H9 (cell line): ENCODE measurements at regions not wholly inside any gene's neighbourhood (a gene's known extent, or its start where the extent isn't known, plus 50 kb on each side); places are given as distances from the start of the nearest gene placed in this dataset.

ENCODE experiments used
- DNase-seq: peaks from one replicate; pipeline ENCODE4 v3.0.0-alpha.2; 2017
- H2AFZ ChIP-seq: one replicate; pipeline ENCODE4 v1.6.1; 2013; ENCODE audit warnings: mild to moderate bottlenecking, low read length, control low read depth, moderate library complexity
- H2AK5ac ChIP-seq: 2 replicates; pipeline ENCODE4 v1.6.1; 2013; ENCODE audit warnings: low read length, control low read depth, mixed read lengths; ENCODE audit not compliant: insufficient read length
- H2BK120ac ChIP-seq: one replicate; pipeline ENCODE4 v1.6.1; 2013; ENCODE audit warnings: low read depth, mild to moderate bottlenecking, low read length, control low read depth, inconsistent platforms; ENCODE audit not compliant: poor library complexity, severe bottlenecking
- H2BK12ac ChIP-seq: 2 replicates; pipeline ENCODE4 v1.6.1; 2013; ENCODE audit warnings: low read length, control low read depth, mixed read lengths, low read depth; ENCODE audit not compliant: insufficient read length
- H2BK15ac ChIP-seq: 2 replicates; pipeline ENCODE4 v1.6.1; 2013; ENCODE audit warnings: low read depth, low read length, control low read depth
- H2BK20ac ChIP-seq: one replicate; pipeline ENCODE4 v1.6.1; 2013; ENCODE audit warnings: low read depth, mild to moderate bottlenecking, low read length, control low read depth, inconsistent platforms; ENCODE audit not compliant: poor library complexity, severe bottlenecking
- H2BK5ac ChIP-seq: 2 replicates; pipeline ENCODE4 v1.6.1; 2013; ENCODE audit warnings: low read length, control low read depth, mixed read lengths; ENCODE audit not compliant: insufficient read length
- H3K14ac ChIP-seq: 2 replicates; pipeline ENCODE4 v1.6.1; 2013; ENCODE audit warnings: low read length, control low read depth; ENCODE audit not compliant: insufficient read depth
- H3K18ac ChIP-seq: 2 replicates; pipeline ENCODE4 v1.6.1; 2013; ENCODE audit warnings: low read depth, mild to moderate bottlenecking, mixed read lengths, low read length, control low read depth; ENCODE audit not compliant: insufficient read length
- H3K23ac ChIP-seq: 2 replicates; pipeline ENCODE4 v1.6.1; 2013; ENCODE audit warnings: low read length, control low read depth, mixed read lengths, low read depth; ENCODE audit not compliant: insufficient read length
- H3K23me2 ChIP-seq: 2 replicates; pipeline ENCODE4 v1.6.1; 2013; ENCODE audit warnings: low read depth, mild to moderate bottlenecking, mixed read lengths, low read length, control low read depth; ENCODE audit not compliant: insufficient read length, poor library complexity, severe bottlenecking
- H3K27ac ChIP-seq: 2 replicates; pipeline ENCODE4 v1.5.1; 2013; ENCODE audit warnings: low read length, control low read depth, mixed read lengths, low read depth; ENCODE audit not compliant: insufficient read length
- H3K27me3 ChIP-seq: 2 replicates; pipeline ENCODE4 v1.6.1; 2013; ENCODE audit warnings: low read length, control low read depth, inconsistent platforms; ENCODE audit not compliant: insufficient read depth
- H3K4ac ChIP-seq: 2 replicates; pipeline ENCODE4 v1.6.1; 2013; ENCODE audit warnings: low read depth, mild to moderate bottlenecking, control low read depth, inconsistent platforms, low read length, moderate library complexity
- H3K4me1 ChIP-seq: 2 replicates; pipeline ENCODE4 v1.6.1; 2013; ENCODE audit warnings: low read length, control low read depth, inconsistent platforms; ENCODE audit not compliant: insufficient read depth
- H3K4me2 ChIP-seq: 2 replicates; pipeline ENCODE4 v1.6.1; 2013; ENCODE audit warnings: low read length, control low read depth, mixed read lengths; ENCODE audit not compliant: insufficient read length, insufficient read depth
- H3K56ac ChIP-seq: 2 replicates; pipeline ENCODE4 v1.6.1; 2013; ENCODE audit warnings: low read depth, mild to moderate bottlenecking, mixed read lengths, low read length, control low read depth; ENCODE audit not compliant: insufficient read length
- H3K79me1 ChIP-seq: 2 replicates; pipeline ENCODE4 v1.6.1; 2013; ENCODE audit warnings: low read depth, mild to moderate bottlenecking, moderate library complexity, low read length, control low read depth, inconsistent platforms; ENCODE audit not compliant: insufficient read depth, poor library complexity, severe bottlenecking
- H3K79me2 ChIP-seq: 2 replicates; pipeline ENCODE4 v1.6.1; 2013; ENCODE audit warnings: low read length, control low read depth, inconsistent platforms; ENCODE audit not compliant: insufficient read depth
- H3K9ac ChIP-seq: 2 replicates; pipeline ENCODE4 v1.6.1; 2013; ENCODE audit warnings: low read length, control low read depth, mixed read lengths; ENCODE audit not compliant: insufficient read length; ENCODE audit errors: extremely low read depth
- H3K9me3 ChIP-seq: one replicate; pipeline ENCODE4 v1.6.1; 2013; ENCODE audit warnings: low read depth, low read length, inconsistent platforms; ENCODE audit not compliant: control insufficient read depth
- H3T11ph ChIP-seq: one replicate; pipeline ENCODE4 v1.6.1; 2013; ENCODE audit warnings: mild to moderate bottlenecking, low read length, control low read depth, inconsistent platforms
- H4K20me1 ChIP-seq: one replicate; pipeline ENCODE4 v1.6.1; 2013; ENCODE audit not compliant: control insufficient read depth, insufficient read length, insufficient read depth
- H4K5ac ChIP-seq: 2 replicates; pipeline ENCODE4 v1.6.1; 2013; ENCODE audit warnings: low read depth, mild to moderate bottlenecking, mixed read lengths, low read length, control low read depth; ENCODE audit not compliant: insufficient read length
- H4K8ac ChIP-seq: replicated peaks from 2 replicates; pipeline ENCODE4 v1.6.1; 2013; ENCODE audit warnings: low read length, control low read depth, mixed read lengths, low read depth; ENCODE audit not compliant: insufficient read length
- H4K91ac ChIP-seq: 2 replicates; pipeline ENCODE4 v1.6.1; 2013; ENCODE audit warnings: low read depth, mild to moderate bottlenecking, moderate library complexity, mixed read lengths, low read length, control low read depth; ENCODE audit not compliant: insufficient read length
- H3K27ac Mint-ChIP-seq, 3 experiments: 2 replicates in 2 of 3; 3 replicates in 1 of 3; pipeline ENCODE4 v1.8.0; 2020 to 2021; ENCODE audit warnings: mixed read lengths in 3 of 3, mild to moderate bottlenecking in 1 of 3, moderate library complexity in 1 of 3
- H3K27me3 Mint-ChIP-seq: 2 replicates; pipeline ENCODE4 v1.8.0; 2021; ENCODE audit warnings: low read depth, mild to moderate bottlenecking, moderate library complexity, mixed read lengths
- H3K36me3 Mint-ChIP-seq, 3 experiments: 2 replicates in 2 of 3; 3 replicates in 1 of 3; pipeline ENCODE4 v1.8.0; 2020 to 2021; ENCODE audit warnings: low read depth in 3 of 3, mixed read lengths in 3 of 3; ENCODE audit not compliant: insufficient read depth in 1 of 3
- H3K4me1 Mint-ChIP-seq, 2 experiments: 2 replicates each; pipeline ENCODE4 v1.8.0; 2020; ENCODE audit warnings: mixed read lengths in 2 of 2
- H3K4me3 Mint-ChIP-seq, 2 experiments: 2 replicates in 1 of 2; 3 replicates in 1 of 2; pipeline ENCODE4 v1.8.0; 2020 to 2021; ENCODE audit warnings: mild to moderate bottlenecking in 2 of 2, mixed read lengths in 2 of 2, moderate library complexity in 1 of 2
- H3K9me3 Mint-ChIP-seq, 2 experiments: 2 replicates in 1 of 2; 3 replicates in 1 of 2; pipeline ENCODE4 v1.8.0; 2020; ENCODE audit warnings: mild to moderate bottlenecking in 2 of 2, mixed read lengths in 2 of 2, moderate library complexity in 1 of 2
- CTCF ChIP-seq: fragments of 200-600 bp; sonication (generic); conservative IDR thresholded peaks from 3 replicates; pipeline ENCODE4 v1.8.0; 2021; ENCODE audit warnings: antibody characterized with exemption, mild to moderate bottlenecking
- WGBS: extraction: QIAGEN DNeasy Blood & Tissue Kit; methylation state at CpG from one replicate; pipeline ENCODE4 v1.1.7; 2013; ENCODE audit warnings: missing lambda C conversion rate, low lambda C conversion rate, mixed read lengths; ENCODE audit not compliant: insufficient read length; ENCODE audit errors: extremely low coverage; 5-methylcytosine and 5-hydroxymethylcytosine counted together

GRCh38 chr6:40160826-40161225 lies 226.6 kb upstream of the MOCS1 start:
- no peak overlapping the region for H2BK12ac ChIP-seq
- H3K27me3 ChIP-seq: no peaks in the 10 kb centered on the region
- H2BK20ac ChIP-seq: no peak overlapping the region
- no peak overlapping the region for H2BK15ac ChIP-seq
- H3K27ac ChIP-seq: no peak overlapping the region
- H3K27me3 Mint-ChIP-seq: peaks cover 6% of the 10 kb centered on the region
- no peak overlapping the region for H2AK5ac ChIP-seq
- H3K4me1 Mint-ChIP-seq: peaks cover 7% of the 10 kb centered on the region in 2 experiments
- H3K14ac ChIP-seq: no peak overlapping the region
- H3K27ac Mint-ChIP-seq: no peak overlapping the region
- H2BK5ac ChIP-seq: no peak overlapping the region
- no peaks in the 10 kb centered on the region for H3K79me2 ChIP-seq
- no peak overlapping the region for H4K8ac ChIP-seq
- no peak overlapping the region for H3T11ph ChIP-seq
- no peak for DNase-seq
- H3K36me3 Mint-ChIP-seq: no peaks in the 10 kb centered on the region; a peak in 1 of 7 replicates
- no peak overlapping the region for H3K56ac ChIP-seq
- no peaks in the 10 kb centered on the region for H3K23me2 ChIP-seq
- H3K9me3 ChIP-seq: no peaks in the 10 kb centered on the region
- no peaks in the 10 kb centered on the region for H4K20me1 ChIP-seq
- no peak overlapping the region for H2AFZ ChIP-seq
- no peaks in the 10 kb centered on the region; the same call in 1 of the 2 replicates for H3K4me1 ChIP-seq
- no peak overlapping the region for H3K4me2 ChIP-seq
- H3K23ac ChIP-seq: no peak overlapping the region
- H3K4me3 Mint-ChIP-seq: no peak overlapping the region
- no peak for TF ChIP-seq CTCF
- H2BK120ac ChIP-seq: no peak overlapping the region
- WGBS: no CpG with 5 or more reads among the region's 3 CpGs
- H4K91ac ChIP-seq: no peak overlapping the region
- no peaks in the 10 kb centered on the region for H3K9me3 Mint-ChIP-seq
- no peaks in the 10 kb centered on the region for H3K79me1 ChIP-seq
- no peak overlapping the region for H3K18ac ChIP-seq
- H3K9ac ChIP-seq: no peak overlapping the region
- H3K4ac ChIP-seq: no peak overlapping the region
- H4K5ac ChIP-seq: no peak overlapping the region
